Suprapubic skin (tissue), 4 donors: ENCODE measurements at regions not wholly inside any gene's neighbourhood (a gene's known extent, or its start where the extent isn't known, plus 50 kb on each side); places are given as distances from the start of the nearest gene placed in this dataset.

ENCODE experiments used
- DNase-seq, 2 donors: peaks; one replicate each; pipeline ENCODE4 v3.0.0-alpha.2; 2019; ENCODE audit warnings: low spot score in 2 of 2
- H3K27ac ChIP-seq: fragments of 200-600 bp; sonication (generic); one replicate; pipeline ENCODE4 v1.5.1; 2019
- H3K27me3 ChIP-seq: fragments of 200-600 bp; sonication (generic); one replicate; pipeline ENCODE4 v1.5.1; 2019
- H3K36me3 ChIP-seq: fragments of 200-600 bp; sonication (generic); one replicate; pipeline ENCODE4 v1.5.1; 2019
- H3K4me1 ChIP-seq: fragments of 200-600 bp; sonication (generic); one replicate; pipeline ENCODE4 v1.5.1; 2019
- H3K4me3 ChIP-seq: fragments of 200-600 bp; sonication (generic); one replicate; pipeline ENCODE4 v1.5.1; 2019; ENCODE audit warnings: mild to moderate bottlenecking
- H3K9me3 ChIP-seq: fragments of 200-600 bp; sonication (generic); one replicate; pipeline ENCODE4 v1.5.1; 2019
- EP300 ChIP-seq: sonication (generic); formaldehyde crosslinking; IDR thresholded peaks from one replicate; pipeline ENCODE4 v1.6.1; 2017; ENCODE audit warnings: antibody characterized with exemption
- POLR2A ChIP-seq, 2 donors: fragments of 450-650 bp; IDR thresholded peaks; one replicate each; pipeline ENCODE4 v1.6.1; 2017; ENCODE audit warnings: antibody characterized with exemption in 2 of 2, mild to moderate bottlenecking in 2 of 2, moderate library complexity in 2 of 2
- POLR2AphosphoS5 ChIP-seq, 3 donors: sonication (generic); formaldehyde crosslinking; IDR thresholded peaks; one replicate each; pipeline ENCODE4 v1.6.1; 2017; ENCODE audit warnings: antibody characterized with exemption in 3 of 3
- WGBS: methylation state at CpG from one replicate; pipeline ENCODE4 v1.1.5; 2018; 5-methylcytosine and 5-hydroxymethylcytosine counted together
- TF ChIP-seq, protein P1 (sequence below), 2 donors: fragments of 200-600 bp in 1 of 2; fragments of 450-650 bp in 1 of 2; sonication (generic) in 1 of 2; IDR thresholded peaks; one replicate each; pipeline ENCODE4 v1.5.1; 2016 to 2019; ENCODE audit warnings: antibody characterized with exemption in 2 of 2, mild to moderate bottlenecking in 1 of 2, moderate library complexity in 1 of 2

- no peaks in the 10 kb centered on the region for H3K36me3 ChIP-seq
- no peaks in the 10 kb centered on the region for H3K27me3 ChIP-seq
- TF ChIP-seq, protein P1, sequence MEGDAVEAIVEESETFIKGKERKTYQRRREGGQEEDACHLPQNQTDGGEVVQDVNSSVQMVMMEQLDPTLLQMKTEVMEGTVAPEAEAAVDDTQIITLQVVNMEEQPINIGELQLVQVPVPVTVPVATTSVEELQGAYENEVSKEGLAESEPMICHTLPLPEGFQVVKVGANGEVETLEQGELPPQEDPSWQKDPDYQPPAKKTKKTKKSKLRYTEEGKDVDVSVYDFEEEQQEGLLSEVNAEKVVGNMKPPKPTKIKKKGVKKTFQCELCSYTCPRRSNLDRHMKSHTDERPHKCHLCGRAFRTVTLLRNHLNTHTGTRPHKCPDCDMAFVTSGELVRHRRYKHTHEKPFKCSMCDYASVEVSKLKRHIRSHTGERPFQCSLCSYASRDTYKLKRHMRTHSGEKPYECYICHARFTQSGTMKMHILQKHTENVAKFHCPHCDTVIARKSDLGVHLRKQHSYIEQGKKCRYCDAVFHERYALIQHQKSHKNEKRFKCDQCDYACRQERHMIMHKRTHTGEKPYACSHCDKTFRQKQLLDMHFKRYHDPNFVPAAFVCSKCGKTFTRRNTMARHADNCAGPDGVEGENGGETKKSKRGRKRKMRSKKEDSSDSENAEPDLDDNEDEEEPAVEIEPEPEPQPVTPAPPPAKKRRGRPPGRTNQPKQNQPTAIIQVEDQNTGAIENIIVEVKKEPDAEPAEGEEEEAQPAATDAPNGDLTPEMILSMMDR (IDR thresholded peaks at IDR 0.05): no peak
- TF ChIP-seq POLR2A (IDR thresholded peaks at IDR 0.05): no peak
- TF ChIP-seq EP300: no peak
- no peak for TF ChIP-seq POLR2AphosphoS5 (IDR thresholded peaks at IDR 0.05)
- no peak overlapping the region for H3K27ac ChIP-seq
- H3K4me3 ChIP-seq: no peak overlapping the region
- H3K9me3 ChIP-seq: peaks cover 5% of the 10 kb centered on the region
- WGBS: 96% methylated on average over 2 of the region's 2 CpGs
- no peak for DNase-seq
- H3K4me1 ChIP-seq: no peaks in the 10 kb centered on the region
Measured at GRCh38 chr3:70868561-70868960, 556.1 kb upstream of the MDFIC2 start.

DNA sequence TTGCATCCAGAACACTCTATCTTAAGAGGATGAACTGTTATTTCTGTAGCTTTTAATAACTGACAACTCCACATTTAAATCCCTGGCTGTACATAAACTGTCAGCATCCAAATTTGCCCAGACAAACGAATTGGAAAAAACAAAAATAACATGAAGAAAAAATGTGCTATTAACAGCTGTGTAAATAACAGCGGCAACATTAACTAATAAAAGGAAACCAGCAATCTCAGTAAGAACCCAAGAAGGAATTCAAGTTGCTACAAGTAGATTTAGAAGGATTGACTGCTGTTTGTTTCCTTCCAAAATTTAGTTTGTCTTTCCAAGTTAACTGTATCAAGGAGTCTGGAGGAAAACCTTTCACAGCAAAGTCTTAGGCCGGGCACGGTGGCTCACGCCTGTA lies 550.6 kb upstream of the MDFIC2 start:
- TF ChIP-seq POLR2A (IDR thresholded peaks at IDR 0.05) (no peak), EP300 (no peak), POLR2AphosphoS5 (IDR thresholded peaks at IDR 0.05) (no peak)
- TF ChIP-seq, protein P1 (IDR thresholded peaks at IDR 0.05): no peak
- no peak for DNase-seq
- no peak overlapping the region for H3K4me3 ChIP-seq
- H3K4me1 ChIP-seq: no peaks in the 10 kb centered on the region
- H3K9me3 ChIP-seq: no peaks in the 10 kb centered on the region
- 54% methylated on average over 5 of the region's 5 CpGs for WGBS
- H3K27me3 ChIP-seq: no peaks in the 10 kb centered on the region
- H3K36me3 ChIP-seq: no peaks in the 10 kb centered on the region
- H3K27ac ChIP-seq: no peak overlapping the region

DNA sequence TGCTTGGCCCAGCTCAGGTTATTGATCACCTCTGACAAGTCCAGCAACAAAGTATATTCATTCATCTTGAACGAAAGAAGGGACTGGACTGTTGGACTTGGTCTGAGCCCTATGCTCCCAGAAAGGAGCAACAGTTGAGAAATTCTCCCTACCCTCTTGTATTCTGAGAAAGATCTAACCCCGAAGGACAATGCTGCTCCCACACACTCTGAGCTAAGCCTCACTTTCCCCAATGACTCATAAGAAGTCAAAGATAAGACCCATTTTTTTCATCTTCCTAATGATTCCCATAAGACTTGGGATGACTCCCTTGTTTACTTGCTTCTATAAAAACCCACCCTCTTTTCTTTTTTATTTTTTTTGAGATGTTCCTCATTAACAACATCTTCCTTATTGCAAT lies 549.4 kb upstream of the MDFIC2 start:
- no peak for DNase-seq
- no peak overlapping the region for H3K4me3 ChIP-seq
- no peaks in the 10 kb centered on the region for H3K27me3 ChIP-seq
- no peaks in the 10 kb centered on the region for H3K9me3 ChIP-seq
- H3K36me3 ChIP-seq: no peaks in the 10 kb centered on the region
- H3K27ac ChIP-seq: no peak overlapping the region
- WGBS: 63% methylated on average over 2 of the region's 2 CpGs
- TF ChIP-seq, protein P1 (IDR thresholded peaks at IDR 0.05): no peak
- TF ChIP-seq EP300 (no peak), POLR2AphosphoS5 (IDR thresholded peaks at IDR 0.05) (no peak), POLR2A (IDR thresholded peaks at IDR 0.05) (no peak)
- H3K4me1 ChIP-seq: no peaks in the 10 kb centered on the region

- H3K9me3 ChIP-seq: no peaks in the 10 kb centered on the region
- no peak overlapping the region for H3K4me3 ChIP-seq
- H3K4me1 ChIP-seq: no peaks in the 10 kb centered on the region
- H3K36me3 ChIP-seq: no peaks in the 10 kb centered on the region
- DNase-seq: no peak
- no peaks in the 10 kb centered on the region for H3K27me3 ChIP-seq
- TF ChIP-seq, protein P1 (IDR thresholded peaks at IDR 0.05): no peak
- TF ChIP-seq POLR2AphosphoS5 (IDR thresholded peaks at IDR 0.05) (no peak), POLR2A (IDR thresholded peaks at IDR 0.05) (no peak), EP300 (no peak)
- H3K27ac ChIP-seq: no peak overlapping the region
- 69% methylated on average over 2 of the region's 2 CpGs for WGBS
Measured at GRCh38 chr3:70861234-70861633, 548.8 kb upstream of the MDFIC2 start.

GRCh38 chr3:70857916-70858315 lies 545.5 kb upstream of the MDFIC2 start:
- WGBS: 59% methylated on average over 7 of the region's 7 CpGs
- no peaks in the 10 kb centered on the region for H3K27me3 ChIP-seq
- H3K36me3 ChIP-seq: no peaks in the 10 kb centered on the region
- H3K4me1 ChIP-seq: no peaks in the 10 kb centered on the region
- TF ChIP-seq POLR2AphosphoS5 (IDR thresholded peaks at IDR 0.05): no peak
- no peak for DNase-seq
- no peak overlapping the region for H3K27ac ChIP-seq
- no peak overlapping the region for H3K4me3 ChIP-seq
- no peaks in the 10 kb centered on the region for H3K9me3 ChIP-seq

DNA sequence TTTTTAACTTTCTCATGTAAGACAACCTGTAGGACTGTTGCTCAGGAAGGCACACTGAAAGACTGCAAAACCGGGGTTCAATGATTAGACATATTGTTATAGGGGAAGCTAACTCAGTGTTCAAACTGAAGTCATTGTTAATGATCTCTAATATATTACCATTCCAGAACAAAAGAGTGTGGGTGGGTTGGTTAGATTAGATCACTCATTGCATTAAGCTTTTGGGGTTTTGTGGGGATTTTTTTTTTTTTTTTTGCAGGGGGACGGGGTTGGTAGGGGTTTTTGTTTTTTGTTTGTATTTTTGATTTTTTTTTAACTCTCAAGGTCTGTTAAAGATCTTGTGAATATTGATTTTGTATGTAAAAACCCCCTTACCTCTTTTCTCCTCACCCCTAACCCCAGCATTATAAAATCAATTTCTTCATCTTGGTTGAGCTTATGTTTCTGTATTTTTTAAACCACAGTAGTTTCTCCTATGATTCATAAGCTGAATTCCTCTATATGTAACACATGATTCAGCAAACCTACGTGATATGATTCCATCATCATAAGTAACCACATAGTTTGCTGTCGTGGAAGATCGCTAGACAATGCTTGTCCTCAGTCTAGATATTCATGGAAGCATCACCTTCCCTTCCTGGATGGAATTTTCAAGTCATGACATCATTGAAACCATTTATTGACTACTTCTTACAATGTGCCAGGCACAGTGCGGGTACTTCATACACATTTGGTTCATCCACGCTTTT lies 544.1 kb upstream of the MDFIC2 start:
- WGBS: 88% methylated on average over 7 of the region's 7 CpGs
- H3K27me3 ChIP-seq: no peaks in the 10 kb centered on the region
- DNase-seq: no peak
- TF ChIP-seq POLR2AphosphoS5 (IDR thresholded peaks at IDR 0.05): no peak
- no peak for TF ChIP-seq POLR2A (IDR thresholded peaks at IDR 0.05)
- TF ChIP-seq EP300: no peak
- TF ChIP-seq, protein P1 (IDR thresholded peaks at IDR 0.05): no peak
- no peak overlapping the region for H3K27ac ChIP-seq
- H3K36me3 ChIP-seq: no peaks in the 10 kb centered on the region
- no peak overlapping the region for H3K4me3 ChIP-seq
- peaks cover under 1% of the 10 kb centered on the region for H3K4me1 ChIP-seq
- no peaks in the 10 kb centered on the region for H3K9me3 ChIP-seq
